ENCODE measurements at regions not wholly inside any gene's neighbourhood (a gene's known extent, or its start where the extent isn't known, plus 50 kb on each side); places are given as distances from the start of the nearest gene placed in this dataset.
"Not testable (repeated sequence)": the region's sequence is repeated elsewhere in the genome, so short reads cannot be mapped to it uniquely, and the experiment has no call there.

GRCh38 chr14:53365486-53366130, 212.5 kb upstream of the DDHD1 start:
- no peak for DNase-seq (ENCODE audit: low read depth in 4 of 4, low spot score in 1 of 4)

DNA sequence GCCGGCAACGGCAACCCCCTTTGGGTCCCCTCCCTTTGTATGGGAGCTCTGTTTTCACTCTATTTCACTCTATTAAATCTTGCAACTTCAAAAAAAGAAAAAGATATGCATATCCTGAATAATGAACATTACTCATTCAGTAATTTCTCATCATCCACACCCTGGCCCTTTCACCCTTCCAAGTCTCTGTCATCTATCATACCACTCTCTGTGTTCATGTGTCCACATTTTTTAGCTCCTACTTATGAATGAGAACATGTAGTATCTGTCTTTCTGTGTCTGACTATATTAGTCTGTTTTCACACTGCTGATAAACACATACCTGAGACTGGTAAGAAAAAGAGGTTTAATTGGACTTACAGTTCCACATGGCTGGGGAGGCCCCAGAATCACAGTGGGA, 209.8 kb upstream of the DDHD1 start:
- not testable (repeated sequence) for DNase-seq (ENCODE audit: low read depth in 4 of 4, low spot score in 1 of 4)

GRCh38 chr14:53360829-53361228, 207.7 kb upstream of the DDHD1 start:
- DNase-seq (ENCODE audit: low read depth in 4 of 4, low spot score in 1 of 4), result no peak

DNA sequence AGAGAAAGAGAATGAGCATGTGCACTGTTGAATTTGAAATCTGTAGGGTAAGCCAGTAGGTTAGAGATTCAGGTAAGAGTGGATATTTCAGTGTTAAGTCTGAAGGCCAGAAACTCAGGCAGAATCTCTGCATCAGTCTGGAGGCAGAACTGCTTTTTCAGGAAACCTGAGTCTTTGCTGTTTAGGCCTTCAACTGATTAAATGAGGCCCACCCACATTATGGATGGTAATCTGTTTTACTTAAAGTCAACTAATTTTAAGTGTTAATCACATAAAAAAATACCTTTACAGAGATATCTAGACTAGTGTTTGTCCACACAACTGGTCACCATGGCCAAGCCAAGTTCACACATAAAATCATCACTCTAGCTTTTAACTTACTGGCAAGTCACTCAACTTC, 205.0 kb upstream of the DDHD1 start:
- no peak for DNase-seq (ENCODE audit: low read depth in 4 of 4, low spot score in 1 of 4)

GRCh38 chr14:53356361-53357150, 203.4 kb upstream of the DDHD1 start:
- DNase-seq (ENCODE audit: low read depth in 4 of 4, low spot score in 1 of 4), result no peak

DNA sequence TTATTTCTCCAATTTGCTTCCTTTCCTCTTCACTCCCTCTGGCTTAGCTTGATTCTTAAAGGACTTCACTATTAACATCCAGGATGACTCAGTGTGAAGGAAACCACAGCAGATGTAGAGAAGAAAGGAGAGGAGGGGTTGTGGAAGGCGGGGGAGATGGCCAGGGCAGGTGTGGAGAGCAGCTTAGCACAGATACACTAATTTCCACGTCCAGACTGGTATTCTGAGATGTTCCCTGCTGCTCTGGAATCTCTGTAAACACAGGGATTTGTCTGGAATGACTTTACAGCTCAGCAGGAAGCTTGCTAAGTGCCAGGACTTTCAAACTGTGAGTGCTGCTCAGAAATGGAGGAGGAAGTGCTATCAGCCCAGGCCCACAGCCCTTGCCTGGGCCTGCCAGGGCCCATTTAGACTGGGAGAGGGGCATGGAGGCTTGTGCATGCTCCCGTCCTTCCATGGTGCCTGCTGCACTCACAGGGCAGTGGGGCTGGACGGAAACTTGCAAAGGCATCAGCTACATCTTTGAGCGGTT, 202.5 kb upstream of the DDHD1 start:
- no peak for DNase-seq (ENCODE audit: low read depth in 4 of 4, low spot score in 1 of 4)

DNA sequence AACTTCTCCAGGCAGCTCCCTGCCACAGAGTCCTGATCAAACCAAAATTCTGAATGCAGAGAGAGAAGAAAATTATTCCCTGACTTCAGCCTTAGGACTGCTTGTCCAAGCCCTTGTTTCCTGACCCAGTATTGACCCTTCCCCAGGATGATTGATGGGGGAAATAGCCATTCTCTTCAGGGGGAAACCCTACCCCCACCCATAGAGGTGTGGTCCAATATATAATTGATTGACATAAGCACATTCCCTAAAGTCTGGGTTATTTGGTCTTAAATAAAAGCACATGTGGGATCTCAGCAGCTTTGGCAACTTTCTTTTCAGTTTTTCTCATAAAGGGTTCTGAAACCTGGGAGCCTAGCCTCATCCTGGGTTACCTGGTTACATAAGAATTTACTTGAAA, 201.2 kb upstream of the DDHD1 start:
- DNase-seq (ENCODE audit: low read depth in 4 of 4, low spot score in 1 of 4), result no peak

- no peak for DNase-seq (ENCODE audit: low read depth in 4 of 4, low spot score in 1 of 4)
Measured at GRCh38 chr14:53350866-53351265, 197.7 kb upstream of the DDHD1 start.

GRCh38 chr14:53350429-53350828, 197.3 kb upstream of the DDHD1 start:
- no peak for DNase-seq (ENCODE audit: low read depth in 4 of 4, low spot score in 1 of 4)

GRCh38 chr14:53346988-53347387, 193.9 kb upstream of the DDHD1 start:
- DNase-seq (ENCODE audit: low read depth in 4 of 4, low spot score in 1 of 4), result no peak

- no peak for DNase-seq (ENCODE audit: low read depth in 4 of 4, low spot score in 1 of 4)
Measured at GRCh38 chr14:53341324-53341723, 188.2 kb upstream of the DDHD1 start.

DNA sequence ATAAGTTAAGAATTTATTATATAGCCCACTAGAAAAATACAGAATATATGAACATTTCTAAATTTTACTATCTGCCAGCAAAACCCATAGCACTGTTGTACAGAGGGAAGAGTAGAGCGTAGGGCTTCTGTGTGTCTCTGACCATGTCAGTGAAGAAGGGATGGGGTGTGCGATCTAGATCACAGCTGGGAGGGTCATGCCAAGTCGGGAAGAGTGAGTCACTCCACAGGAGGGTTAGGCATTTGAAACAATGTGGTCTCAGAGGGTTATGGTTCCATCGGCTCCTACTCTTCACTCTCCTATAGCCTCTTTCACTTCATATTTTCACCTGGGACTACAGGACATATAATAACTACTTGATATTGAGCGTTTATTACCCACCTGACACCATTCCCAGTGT, 185.1 kb upstream of the DDHD1 start:
- no peak for DNase-seq (ENCODE audit: low read depth in 4 of 4, low spot score in 1 of 4)

- no peak for DNase-seq (ENCODE audit: low read depth in 4 of 4, low spot score in 1 of 4)
Measured at GRCh38 chr14:53336729-53337128, 183.6 kb upstream of the DDHD1 start.

- no peak for DNase-seq (ENCODE audit: low read depth in 4 of 4, low spot score in 1 of 4)
Measured at GRCh38 chr14:53333809-53334208, 180.7 kb upstream of the DDHD1 start.

- no peak for DNase-seq (ENCODE audit: low read depth in 4 of 4, low spot score in 1 of 4)
Measured at GRCh38 chr14:53331921-53332320, 178.8 kb upstream of the DDHD1 start.

DNA sequence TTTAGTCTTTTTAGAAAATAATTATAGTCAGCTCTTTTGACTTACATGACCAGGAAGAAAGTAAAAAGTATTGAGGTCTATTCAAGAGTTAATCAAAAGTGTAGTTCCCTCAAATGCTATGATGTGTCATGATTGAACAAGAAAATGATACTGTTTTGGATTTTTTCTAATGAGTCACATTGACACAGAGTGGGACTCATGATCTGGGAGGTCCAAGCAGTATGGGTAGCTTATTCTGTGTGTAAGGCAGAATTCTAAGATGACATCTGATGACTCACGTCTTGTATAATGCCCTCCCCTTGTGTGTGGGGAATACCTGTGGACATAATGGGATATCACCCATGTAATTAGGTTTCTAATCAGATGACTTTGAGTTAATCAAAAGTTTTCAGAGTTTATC, 178.1 kb upstream of the DDHD1 start:
- no peak for DNase-seq (ENCODE audit: low read depth in 4 of 4, low spot score in 1 of 4)

DNA sequence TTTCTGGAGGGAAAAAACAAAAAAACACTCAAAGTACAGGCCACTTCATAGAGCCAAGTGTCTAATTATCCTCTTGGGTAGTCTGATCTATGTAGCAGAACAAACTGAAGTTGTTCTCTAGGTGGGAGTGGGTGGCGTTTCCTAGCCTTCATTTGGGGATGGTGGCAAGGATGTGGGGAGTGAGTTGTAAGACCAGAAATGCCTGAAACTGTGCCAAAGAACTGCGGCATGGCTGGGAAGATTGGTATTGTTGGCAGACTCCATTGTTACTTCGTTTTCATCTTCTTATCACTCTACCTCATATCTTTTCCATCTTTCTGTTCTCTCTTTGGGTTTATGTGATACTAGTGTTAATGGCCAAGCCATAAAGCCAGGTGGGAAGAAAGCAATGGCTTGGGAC, 177.3 kb upstream of the DDHD1 start:
- DNase-seq (ENCODE audit: low read depth in 4 of 4, low spot score in 1 of 4), result no peak

DNA sequence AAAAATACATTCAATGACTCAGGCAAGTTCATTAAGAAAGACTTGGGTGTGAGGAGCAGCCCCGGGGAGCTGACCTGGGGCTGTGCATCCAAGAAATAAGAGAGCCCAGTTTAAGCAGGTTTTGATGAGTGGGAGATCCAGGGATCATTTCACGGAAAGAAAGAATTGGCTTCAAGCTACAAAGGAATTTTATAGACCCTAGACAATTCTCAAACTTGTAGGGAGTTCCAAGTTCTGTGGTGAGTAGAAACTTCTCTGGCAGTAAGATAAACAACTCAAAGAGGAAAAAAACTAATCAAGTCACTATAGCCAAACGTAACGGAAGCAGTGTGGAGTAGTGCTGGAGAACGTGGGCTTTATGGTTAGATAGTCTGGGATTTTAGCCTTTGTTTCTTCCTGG, 175.7 kb upstream of the DDHD1 start:
- DNase-seq (ENCODE audit: low read depth in 4 of 4, low spot score in 1 of 4), result no peak

DNA sequence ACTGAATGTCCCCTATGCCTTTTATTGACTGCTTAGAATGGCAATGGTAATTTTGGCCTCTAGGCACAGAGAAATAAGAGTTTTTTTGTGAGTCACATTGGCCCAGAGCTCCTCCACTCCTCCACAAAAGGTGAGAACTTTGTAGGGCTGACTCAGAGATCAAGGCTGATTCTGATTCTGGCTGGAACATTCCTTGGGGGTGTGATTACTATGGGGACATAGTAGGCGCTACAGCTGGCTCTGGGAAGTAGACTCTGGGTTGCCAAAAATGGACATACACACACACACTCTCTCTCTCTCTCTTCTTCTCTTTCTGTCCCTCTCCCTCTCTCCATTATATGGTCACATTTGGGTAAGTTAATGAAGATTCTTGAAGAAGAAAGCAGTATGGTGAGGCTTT, 174.6 kb upstream of the DDHD1 start:
- no peak for DNase-seq (ENCODE audit: low read depth in 4 of 4, low spot score in 1 of 4)

- no peak for DNase-seq (ENCODE audit: low read depth in 4 of 4, low spot score in 1 of 4)
Measured at GRCh38 chr14:53325176-53325806, 172.2 kb upstream of the DDHD1 start.

GRCh38 chr14:53316504-53316903, 163.4 kb upstream of the DDHD1 start:
- DNase-seq (ENCODE audit: low read depth in 4 of 4, low spot score in 1 of 4), result no peak

DNA sequence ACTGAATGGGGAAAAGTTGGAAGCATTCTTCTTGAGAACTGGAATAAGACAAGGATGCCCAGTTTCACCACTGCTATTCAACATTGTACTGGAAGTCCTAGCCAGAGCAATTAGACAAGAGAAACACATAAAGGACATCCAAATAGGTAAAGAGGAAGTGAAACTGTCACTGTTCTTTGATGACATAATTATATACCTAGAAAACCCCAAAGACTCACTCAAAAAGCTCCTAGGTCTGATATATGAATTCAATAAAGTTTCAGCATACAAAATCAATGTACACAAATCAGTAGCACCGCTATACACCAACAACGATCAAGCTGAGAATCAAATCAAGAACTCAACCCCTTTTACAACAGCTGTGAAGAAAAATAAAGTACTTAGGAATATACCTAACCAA, 157.3 kb upstream of the DDHD1 start:
- no peak for DNase-seq (ENCODE audit: low read depth in 4 of 4, low spot score in 1 of 4)
